Suprapubic skin (tissue), 4 donors: ENCODE measurements at regions not wholly inside any gene's neighbourhood (a gene's known extent, or its start where the extent isn't known, plus 50 kb on each side); places are given as distances from the start of the nearest gene placed in this dataset.

Experiments
- EP300 ChIP-seq: sonication (generic); formaldehyde crosslinking; IDR thresholded peaks from one replicate; pipeline ENCODE4 v1.6.1; 2017; ENCODE audit warnings: antibody characterized with exemption
- POLR2A ChIP-seq, 2 donors: fragments of 450-650 bp; IDR thresholded peaks; one replicate each; pipeline ENCODE4 v1.6.1; 2017; ENCODE audit warnings: antibody characterized with exemption in 2 of 2, mild to moderate bottlenecking in 2 of 2, moderate library complexity in 2 of 2
- POLR2AphosphoS5 ChIP-seq, 3 donors: sonication (generic); formaldehyde crosslinking; IDR thresholded peaks; one replicate each; pipeline ENCODE4 v1.6.1; 2017; ENCODE audit warnings: antibody characterized with exemption in 3 of 3
- TF ChIP-seq, protein P1 (sequence below), 2 donors: fragments of 200-600 bp in 1 of 2; fragments of 450-650 bp in 1 of 2; sonication (generic) in 1 of 2; IDR thresholded peaks; one replicate each; pipeline ENCODE4 v1.5.1; 2016 to 2019; ENCODE audit warnings: antibody characterized with exemption in 2 of 2, mild to moderate bottlenecking in 1 of 2, moderate library complexity in 1 of 2

DNA sequence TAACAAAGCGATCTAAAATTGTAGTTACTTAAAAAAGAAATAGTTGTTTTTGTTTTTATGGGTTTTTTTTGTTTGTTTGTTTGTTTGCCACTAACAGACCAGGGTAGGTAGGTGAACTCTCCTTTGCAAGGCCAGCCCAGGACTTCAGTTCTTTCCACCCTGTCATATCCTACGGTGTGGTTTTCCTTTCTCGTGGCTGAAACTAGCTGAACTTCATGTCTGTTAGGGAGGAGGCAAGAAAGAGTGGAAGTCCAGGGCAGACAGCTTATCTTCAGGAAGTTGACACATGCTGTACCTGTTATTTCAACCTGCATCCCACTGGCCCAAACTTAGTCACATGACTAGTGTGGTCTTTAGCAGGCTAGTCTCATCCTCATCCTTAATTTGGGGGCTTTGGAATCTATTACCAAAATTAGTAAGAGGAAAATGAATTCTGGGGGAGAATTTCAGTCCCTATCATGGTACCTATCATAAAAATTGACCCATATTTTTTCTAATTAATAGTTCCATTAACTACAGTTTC lies 62.9 kb upstream of the LRRC7 start:
- no peak for TF ChIP-seq POLR2AphosphoS5 (IDR thresholded peaks at IDR 0.05)
- TF ChIP-seq, protein P1, sequence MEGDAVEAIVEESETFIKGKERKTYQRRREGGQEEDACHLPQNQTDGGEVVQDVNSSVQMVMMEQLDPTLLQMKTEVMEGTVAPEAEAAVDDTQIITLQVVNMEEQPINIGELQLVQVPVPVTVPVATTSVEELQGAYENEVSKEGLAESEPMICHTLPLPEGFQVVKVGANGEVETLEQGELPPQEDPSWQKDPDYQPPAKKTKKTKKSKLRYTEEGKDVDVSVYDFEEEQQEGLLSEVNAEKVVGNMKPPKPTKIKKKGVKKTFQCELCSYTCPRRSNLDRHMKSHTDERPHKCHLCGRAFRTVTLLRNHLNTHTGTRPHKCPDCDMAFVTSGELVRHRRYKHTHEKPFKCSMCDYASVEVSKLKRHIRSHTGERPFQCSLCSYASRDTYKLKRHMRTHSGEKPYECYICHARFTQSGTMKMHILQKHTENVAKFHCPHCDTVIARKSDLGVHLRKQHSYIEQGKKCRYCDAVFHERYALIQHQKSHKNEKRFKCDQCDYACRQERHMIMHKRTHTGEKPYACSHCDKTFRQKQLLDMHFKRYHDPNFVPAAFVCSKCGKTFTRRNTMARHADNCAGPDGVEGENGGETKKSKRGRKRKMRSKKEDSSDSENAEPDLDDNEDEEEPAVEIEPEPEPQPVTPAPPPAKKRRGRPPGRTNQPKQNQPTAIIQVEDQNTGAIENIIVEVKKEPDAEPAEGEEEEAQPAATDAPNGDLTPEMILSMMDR (IDR thresholded peaks at IDR 0.05): no peak
- no peak for TF ChIP-seq EP300
- no peak for TF ChIP-seq POLR2A (IDR thresholded peaks at IDR 0.05)
